Endodermal cell (in vitro differentiated cells): ENCODE measurements at regions not wholly inside any gene's neighbourhood (a gene's known extent, or its start where the extent isn't known, plus 50 kb on each side); places are given as distances from the start of the nearest gene placed in this dataset.

Experiments used
- DNase-seq: peaks from one replicate; pipeline ENCODE4 v3.0.0-alpha.2; 2017
- H3K27ac ChIP-seq: 2 replicates; pipeline ENCODE4 v1.5.1; 2013; ENCODE audit warnings: mild to moderate bottlenecking, low read depth, low read length, moderate library complexity
- H3K27me3 ChIP-seq: 2 replicates; pipeline ENCODE4 v1.6.1; 2013; ENCODE audit warnings: mild to moderate bottlenecking, low read length, moderate library complexity; ENCODE audit not compliant: insufficient read depth, control insufficient read depth, poor library complexity, severe bottlenecking
- H3K36me3 ChIP-seq: 2 replicates; pipeline ENCODE4 v1.7.0; 2013; ENCODE audit warnings: mild to moderate bottlenecking, low read length, moderate library complexity; ENCODE audit not compliant: control insufficient read depth, insufficient read depth
- H3K4me1 ChIP-seq: one replicate; pipeline ENCODE4 v1.7.0; 2013; ENCODE audit warnings: low read length; ENCODE audit not compliant: control insufficient read depth, insufficient read depth
- H3K4me3 ChIP-seq: 2 replicates; pipeline ENCODE4 v1.5.1; 2013; ENCODE audit warnings: mild to moderate bottlenecking, low read length, moderate library complexity
- H3K9ac ChIP-seq: 2 replicates; pipeline ENCODE4 v1.6.1; 2013; ENCODE audit warnings: mild to moderate bottlenecking, low read length, moderate library complexity; ENCODE audit not compliant: poor library complexity, severe bottlenecking; ENCODE audit errors: extremely low read depth
- H3K9me3 ChIP-seq: 2 replicates; pipeline ENCODE4 v1.6.1; 2013; ENCODE audit warnings: mild to moderate bottlenecking, low read length, moderate library complexity; ENCODE audit not compliant: control insufficient read depth
- H3K27ac Mint-ChIP-seq: 2 replicates; pipeline ENCODE4 v1.8.0; 2020; ENCODE audit warnings: mixed read lengths
- H3K27me3 Mint-ChIP-seq: 2 replicates; pipeline ENCODE4 v1.8.0; 2021; ENCODE audit warnings: mild to moderate bottlenecking, mixed read lengths; ENCODE audit not compliant: insufficient read depth
- H3K36me3 Mint-ChIP-seq: 2 replicates; pipeline ENCODE4 v1.8.0; 2020; ENCODE audit warnings: low read depth, mixed read lengths
- H3K4me1 Mint-ChIP-seq: 2 replicates; pipeline ENCODE4 v1.8.0; 2020; ENCODE audit warnings: mixed read lengths
- H3K4me3 Mint-ChIP-seq: 2 replicates; pipeline ENCODE4 v1.8.0; 2020; ENCODE audit warnings: mild to moderate bottlenecking, moderate library complexity, mixed read lengths
- H3K9me3 Mint-ChIP-seq: 2 replicates; pipeline ENCODE4 v1.8.0; 2020; ENCODE audit warnings: mild to moderate bottlenecking, mixed read lengths
- CTCF ChIP-seq: fragments of 200-600 bp; sonication (generic); conservative IDR thresholded peaks from 2 replicates; pipeline ENCODE4 v1.5.0; 2021; ENCODE audit warnings: antibody characterized with exemption, mild to moderate bottlenecking
- WGBS, 2 experiments: methylation state at CpG; one replicate each; pipeline versions ENCODE4 v1.1.5 to v1.1.7; 2013; ENCODE audit warnings: missing lambda C conversion rate in 2 of 2, mixed read lengths in 1 of 2; ENCODE audit not compliant: insufficient coverage in 1 of 2, insufficient read length in 1 of 2; 5-methylcytosine and 5-hydroxymethylcytosine counted together

- H3K36me3 Mint-ChIP-seq: no peaks in the 10 kb centered on the region
- Histone ChIP-seq H3K4me1 (no peaks in the 10 kb centered on the region), H3K4me3 (no peak overlapping the region), H3K36me3 (no peaks in the 10 kb centered on the region), H3K9me3 (no peaks in the 10 kb centered on the region), H3K9ac (no peak overlapping the region), H3K27me3 (no peaks in the 10 kb centered on the region), H3K27ac (no peak overlapping the region)
- H3K27ac Mint-ChIP-seq: no peak overlapping the region
- peaks cover 8% of the 10 kb centered on the region for H3K4me1 Mint-ChIP-seq
- H3K9me3 Mint-ChIP-seq: no peaks in the 10 kb centered on the region
- no peak for TF ChIP-seq CTCF
- DNase-seq: no peak
- H3K27me3 Mint-ChIP-seq: no peaks in the 10 kb centered on the region
- no peak overlapping the region for H3K4me3 Mint-ChIP-seq
- 88 to 91% methylated on average over 1 to 3 of the region's 3 CpGs for WGBS, 2 experiments
Measured at GRCh38 chr6:81929828-81930227, 177.3 kb upstream of the TENT5A start.

DNA sequence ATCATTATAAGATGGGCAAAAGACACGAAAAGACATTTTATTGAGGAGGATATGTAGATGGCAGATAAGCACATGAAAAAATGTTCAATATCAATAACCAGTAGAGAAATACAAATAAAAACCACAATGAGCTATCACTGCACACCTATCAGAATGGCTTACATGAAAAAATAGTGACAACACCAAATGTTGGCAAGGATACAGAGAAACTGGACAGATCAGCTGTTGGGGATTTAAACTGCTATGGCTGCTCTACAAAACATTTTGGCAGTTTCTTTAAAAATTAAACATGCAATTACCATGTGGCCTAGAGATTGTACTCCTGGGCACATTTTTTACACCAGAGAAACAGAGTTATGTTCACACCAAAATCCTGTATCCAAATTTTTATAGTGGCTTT is 172.7 kb upstream of the TENT5A start:
- DNase-seq: no peak
- Mint-ChIP-seq H3K27ac (no peak overlapping the region), H3K9me3 (no peaks in the 10 kb centered on the region), H3K27me3 (no peaks in the 10 kb centered on the region), H3K36me3 (no peaks in the 10 kb centered on the region), H3K4me3 (no peak overlapping the region), H3K4me1 (peaks cover 4% of the 10 kb centered on the region)
- WGBS, 2 experiments: no CpG with 5 or more reads among the region's 1 CpG
- H3K4me1 ChIP-seq: no peaks in the 10 kb centered on the region
- no peak overlapping the region for H3K9ac ChIP-seq
- no peaks in the 10 kb centered on the region for H3K27me3 ChIP-seq
- no peak overlapping the region for H3K27ac ChIP-seq
- H3K4me3 ChIP-seq: no peak overlapping the region
- no peaks in the 10 kb centered on the region for H3K36me3 ChIP-seq
- no peak for TF ChIP-seq CTCF
- H3K9me3 ChIP-seq: no peaks in the 10 kb centered on the region

DNA sequence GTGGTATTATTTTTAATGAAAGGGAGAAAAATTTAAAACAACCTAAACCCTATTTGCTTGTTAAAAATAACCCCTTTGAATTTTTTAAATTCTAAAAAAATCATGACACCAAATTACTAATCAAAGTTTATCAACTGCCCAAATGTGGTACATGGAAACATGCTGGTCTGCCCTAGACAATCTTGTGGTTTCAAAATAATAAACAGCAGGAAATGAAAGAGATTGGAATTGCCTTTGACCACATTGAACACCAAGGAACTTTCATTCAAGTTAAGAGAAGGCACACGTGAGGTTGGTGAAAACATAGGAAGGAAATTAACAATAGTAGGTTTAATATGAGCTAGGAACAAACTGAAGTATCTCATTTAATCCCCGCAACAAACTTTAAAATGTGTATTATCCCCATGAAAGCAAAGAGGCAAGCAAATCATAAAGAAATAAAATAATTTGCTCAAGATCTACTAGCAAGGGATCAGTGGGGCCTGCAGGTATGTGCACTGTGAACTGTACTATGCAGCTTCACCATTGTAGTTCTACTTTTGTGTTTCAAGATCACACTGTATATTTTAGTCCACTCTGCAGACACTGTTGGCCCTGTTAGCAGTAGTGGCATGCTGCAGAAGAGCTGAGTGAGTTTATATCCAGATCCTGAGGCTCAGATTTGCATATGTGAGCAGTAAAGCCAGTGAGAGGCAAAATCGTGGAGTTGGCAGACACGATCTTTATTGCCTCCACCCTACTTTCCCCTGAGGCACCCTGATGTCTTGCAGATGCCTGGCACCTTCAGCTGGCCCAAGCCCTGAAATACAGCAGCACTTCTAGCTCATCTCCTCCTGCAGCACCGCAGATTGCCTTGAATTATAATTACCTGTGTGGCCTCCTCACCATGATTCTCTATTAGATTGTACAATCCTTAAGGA is 157.8 kb upstream of the TENT5A start:
- DNase-seq: no peak
- Histone ChIP-seq H3K9me3 (no peaks in the 10 kb centered on the region), H3K4me3 (no peak overlapping the region), H3K27ac (no peak overlapping the region), H3K4me1 (no peaks in the 10 kb centered on the region), H3K27me3 (no peaks in the 10 kb centered on the region), H3K36me3 (no peaks in the 10 kb centered on the region), H3K9ac (no peak overlapping the region)
- no peaks in the 10 kb centered on the region for H3K9me3 Mint-ChIP-seq
- 87 to 93% methylated on average over 5 of the region's 5 CpGs for WGBS, 2 experiments
- no peaks in the 10 kb centered on the region for H3K27me3 Mint-ChIP-seq
- no peak overlapping the region for H3K27ac Mint-ChIP-seq
- TF ChIP-seq CTCF: no peak
- H3K36me3 Mint-ChIP-seq: no peaks in the 10 kb centered on the region
- H3K4me1 Mint-ChIP-seq: peaks cover 9% of the 10 kb centered on the region
- H3K4me3 Mint-ChIP-seq: no peak overlapping the region
